ENCODE measurements at regions not wholly inside any gene's neighbourhood (a gene's known extent, or its start where the extent isn't known, plus 50 kb on each side); places are given as distances from the start of the nearest gene placed in this dataset.
"Not testable (repeated sequence)": the region's sequence is repeated elsewhere in the genome, so short reads cannot be mapped to it uniquely, and the experiment has no call there.

GRCh38 chr6:141969768-141970415, 162.8 kb upstream of the GJE1 start:
- WGBS, result 75% methylated on average over 19 of the region's 19 CpGs
- not testable (repeated sequence) for H3K9me3 ChIP-seq (ENCODE audit: insufficient read depth, low read depth, low read length)

DNA sequence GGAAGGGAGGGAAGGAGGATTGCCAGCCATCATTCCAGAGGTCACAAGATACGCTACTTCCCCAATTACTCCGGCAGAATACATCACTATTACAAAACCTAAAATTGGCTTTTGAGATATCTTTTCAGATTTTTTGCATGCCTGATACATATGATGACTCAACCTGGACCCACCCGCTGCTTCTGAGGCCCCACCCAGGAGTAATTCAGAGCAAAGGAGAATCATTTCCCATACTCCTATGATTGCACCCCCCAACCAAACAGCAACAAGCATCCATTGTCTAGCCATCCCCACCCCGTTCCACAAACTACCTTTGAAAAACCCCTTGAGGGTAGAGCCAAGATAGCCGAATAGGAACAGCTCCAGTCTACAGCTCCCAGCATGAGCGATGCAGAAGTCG, 163.5 kb upstream of the GJE1 start:
- H3K36me3 ChIP-seq (ENCODE audit: insufficient read depth, low read length), result no peaks in the 10 kb centered on the region
- no peak overlapping the region for H3K9ac ChIP-seq (ENCODE audit: low read depth, low read length)
- H3K4me1 ChIP-seq (ENCODE audit: insufficient read depth, low read length), result no peaks in the 10 kb centered on the region
- H3K9me3 ChIP-seq (ENCODE audit: insufficient read depth, low read depth, low read length), result no peaks in the 10 kb centered on the region
- H3K27ac ChIP-seq (ENCODE audit: low read depth, low read length), result no peak overlapping the region
- H3K27me3 ChIP-seq (ENCODE audit: insufficient read depth, low read length), result no peaks in the 10 kb centered on the region
- 94% methylated on average over 7 of the region's 7 CpGs for WGBS
- no peak overlapping the region for H3K4me3 ChIP-seq (ENCODE audit: low read length)

More at GRCh38 chr6:141969768-141970415, 162.8 kb upstream of the GJE1 start:
- H3K27ac ChIP-seq (ENCODE audit: low read depth, low read length); H3K27me3 ChIP-seq (ENCODE audit: insufficient read depth, low read length); H3K4me3 ChIP-seq (ENCODE audit: low read length); H3K36me3 ChIP-seq (ENCODE audit: insufficient read depth, low read length); H3K4me1 ChIP-seq (ENCODE audit: insufficient read depth, low read length); H3K9ac ChIP-seq (ENCODE audit: low read depth, low read length): not testable (repeated sequence)

DNA sequence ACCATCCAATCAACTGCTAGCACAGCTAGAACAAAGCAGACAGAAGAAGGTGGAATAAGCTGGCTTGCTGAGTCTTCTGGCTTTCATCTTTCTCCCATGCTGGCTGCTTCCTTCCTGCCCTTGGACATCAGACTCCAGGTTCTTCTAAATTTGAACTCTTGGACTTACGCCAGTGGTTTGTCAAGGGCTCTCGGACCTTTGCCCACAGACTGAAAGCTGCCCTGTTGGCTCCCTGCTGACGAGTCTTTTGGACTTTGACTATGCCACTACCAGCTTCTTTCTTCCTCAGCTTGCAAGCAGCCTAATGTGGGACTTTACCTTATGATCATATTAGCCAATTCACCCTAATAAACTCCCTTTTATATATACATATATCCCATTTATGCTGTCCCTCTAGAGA, 164.1 kb upstream of the GJE1 start:
- H3K4me1 ChIP-seq (ENCODE audit: insufficient read depth, low read length), result no peaks in the 10 kb centered on the region
- no peaks in the 10 kb centered on the region for H3K36me3 ChIP-seq (ENCODE audit: insufficient read depth, low read length)
- WGBS, result 94% methylated on average over 3 of the region's 3 CpGs
- no peak overlapping the region for H3K9ac ChIP-seq (ENCODE audit: low read depth, low read length)
- H3K9me3 ChIP-seq (ENCODE audit: insufficient read depth, low read depth, low read length), result no peaks in the 10 kb centered on the region
- H3K27me3 ChIP-seq (ENCODE audit: insufficient read depth, low read length), result no peaks in the 10 kb centered on the region
- no peak overlapping the region for H3K27ac ChIP-seq (ENCODE audit: low read depth, low read length)
- no peak overlapping the region for H3K4me3 ChIP-seq (ENCODE audit: low read length)

GRCh38 chr6:141965016-141965545, 167.6 kb upstream of the GJE1 start:
- Histone ChIP-seq H3K27ac (ENCODE audit: low read depth, low read length) (no peak overlapping the region; the same call in 1 of the 2 replicates), H3K4me3 (ENCODE audit: low read length) (no peak overlapping the region), H3K36me3 (ENCODE audit: insufficient read depth, low read length) (no peaks in the 10 kb centered on the region), H3K9ac (ENCODE audit: low read depth, low read length) (no peak overlapping the region), H3K9me3 (ENCODE audit: insufficient read depth, low read depth, low read length) (no peaks in the 10 kb centered on the region), H3K27me3 (ENCODE audit: insufficient read depth, low read length) (no peaks in the 10 kb centered on the region), H3K4me1 (ENCODE audit: insufficient read depth, low read length) (no peaks in the 10 kb centered on the region)
- 90% methylated on average over 2 of the region's 2 CpGs for WGBS

DNA sequence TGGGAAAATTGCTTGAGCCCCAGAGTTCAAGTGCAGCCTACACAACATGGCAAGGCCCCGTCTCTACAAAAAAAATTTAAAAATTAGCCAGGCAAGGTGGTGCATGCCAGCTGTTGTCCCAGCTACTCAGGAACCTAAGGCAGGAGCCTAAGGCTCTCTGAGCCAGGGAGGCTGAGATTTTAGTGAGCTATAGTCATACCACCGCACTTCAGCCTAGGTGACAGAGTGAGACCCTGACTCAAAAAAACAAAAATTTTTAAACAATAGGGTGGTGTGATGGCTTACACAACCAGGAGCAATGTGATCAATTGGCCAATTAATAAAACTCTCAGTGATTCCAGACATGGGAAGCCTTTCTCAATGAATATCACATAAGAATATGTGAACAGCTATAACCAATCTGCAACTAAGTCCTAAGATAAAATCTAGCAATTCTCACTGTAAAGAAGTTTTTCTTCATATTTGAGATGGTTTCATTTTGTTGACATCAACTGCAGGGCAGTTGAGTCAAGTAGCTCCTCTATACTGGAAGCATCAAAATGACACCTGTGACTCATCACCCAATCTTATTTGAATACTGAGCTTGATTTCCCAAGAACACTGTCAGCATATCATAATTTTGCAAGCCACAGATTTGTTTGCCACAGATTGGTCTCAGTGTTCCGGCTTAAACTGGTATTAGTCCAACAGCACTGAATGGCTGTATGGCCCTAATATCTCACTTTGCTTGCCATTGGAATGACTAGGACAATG, 169.0 kb upstream of the GJE1 start:
- Histone ChIP-seq H3K9me3 (ENCODE audit: insufficient read depth, low read depth, low read length) (no peaks in the 10 kb centered on the region), H3K9ac (ENCODE audit: low read depth, low read length) (no peak overlapping the region), H3K4me1 (ENCODE audit: insufficient read depth, low read length) (no peaks in the 10 kb centered on the region), H3K27ac (ENCODE audit: low read depth, low read length) (no peak overlapping the region), H3K36me3 (ENCODE audit: insufficient read depth, low read length) (no peaks in the 10 kb centered on the region), H3K4me3 (ENCODE audit: low read length) (no peak overlapping the region), H3K27me3 (ENCODE audit: insufficient read depth, low read length) (no peaks in the 10 kb centered on the region)
- 95% methylated on average over 3 of the region's 3 CpGs for WGBS

GRCh38 chr6:141957271-141957670, 175.5 kb upstream of the GJE1 start:
- WGBS, result 86% methylated on average over 3 of the region's 4 CpGs

GRCh38 chr6:141956868-141957267, 175.9 kb upstream of the GJE1 start:
- Histone ChIP-seq H3K27ac (ENCODE audit: low read depth, low read length) (no peak overlapping the region), H3K4me1 (ENCODE audit: insufficient read depth, low read length) (no peaks in the 10 kb centered on the region), H3K9ac (ENCODE audit: low read depth, low read length) (no peak overlapping the region), H3K36me3 (ENCODE audit: insufficient read depth, low read length) (no peaks in the 10 kb centered on the region; the same call in 1 of the 2 replicates), H3K27me3 (ENCODE audit: insufficient read depth, low read length) (no peaks in the 10 kb centered on the region), H3K9me3 (ENCODE audit: insufficient read depth, low read depth, low read length) (peaks cover 20% of the 10 kb centered on the region), H3K4me3 (ENCODE audit: low read length) (no peak overlapping the region)
- 93% methylated on average over 1 of the region's 1 CpG for WGBS

More at GRCh38 chr6:141957271-141957670, 175.5 kb upstream of the GJE1 start:
- Histone ChIP-seq H3K9me3 (ENCODE audit: insufficient read depth, low read depth, low read length) (peaks cover 20% of the 10 kb centered on the region), H3K36me3 (ENCODE audit: insufficient read depth, low read length) (no peaks in the 10 kb centered on the region; the same call in 1 of the 2 replicates), H3K4me1 (ENCODE audit: insufficient read depth, low read length) (no peaks in the 10 kb centered on the region), H3K27ac (ENCODE audit: low read depth, low read length) (no peak overlapping the region), H3K27me3 (ENCODE audit: insufficient read depth, low read length) (no peaks in the 10 kb centered on the region), H3K4me3 (ENCODE audit: low read length) (no peak overlapping the region), H3K9ac (ENCODE audit: low read depth, low read length) (no peak overlapping the region)

- Histone ChIP-seq H3K36me3 (ENCODE audit: insufficient read depth, low read length) (no peaks in the 10 kb centered on the region; the same call in 1 of the 2 replicates), H3K27ac (ENCODE audit: low read depth, low read length) (no peak overlapping the region), H3K9me3 (ENCODE audit: insufficient read depth, low read depth, low read length) (peaks cover 20% of the 10 kb centered on the region), H3K27me3 (ENCODE audit: insufficient read depth, low read length) (no peaks in the 10 kb centered on the region), H3K4me3 (ENCODE audit: low read length) (no peak overlapping the region), H3K9ac (ENCODE audit: low read depth, low read length) (no peak overlapping the region), H3K4me1 (ENCODE audit: insufficient read depth, low read length) (no peaks in the 10 kb centered on the region)
- WGBS, result 85% methylated on average over 3 of the region's 3 CpGs
Measured at GRCh38 chr6:141956046-141956761, 176.5 kb upstream of the GJE1 start.

- Histone ChIP-seq H3K9ac (ENCODE audit: low read depth, low read length) (no peak overlapping the region), H3K27me3 (ENCODE audit: insufficient read depth, low read length) (no peaks in the 10 kb centered on the region), H3K4me1 (ENCODE audit: insufficient read depth, low read length) (no peaks in the 10 kb centered on the region), H3K36me3 (ENCODE audit: insufficient read depth, low read length) (no peaks in the 10 kb centered on the region; the same call in 1 of the 2 replicates), H3K9me3 (ENCODE audit: insufficient read depth, low read depth, low read length) (peaks cover 20% of the 10 kb centered on the region), H3K27ac (ENCODE audit: low read depth, low read length) (no peak overlapping the region), H3K4me3 (ENCODE audit: low read length) (no peak overlapping the region)
Measured at GRCh38 chr6:141953072-141953471, 179.7 kb upstream of the GJE1 start.

- no peaks in the 10 kb centered on the region for H3K36me3 ChIP-seq (ENCODE audit: insufficient read depth, low read length)
- H3K27me3 ChIP-seq (ENCODE audit: insufficient read depth, low read length), result no peaks in the 10 kb centered on the region
- H3K27ac ChIP-seq (ENCODE audit: low read depth, low read length), result no peak overlapping the region
- WGBS, result 92% methylated on average over 1 of the region's 2 CpGs
- no peak overlapping the region for H3K4me3 ChIP-seq (ENCODE audit: low read length)
- no peaks in the 10 kb centered on the region for H3K4me1 ChIP-seq (ENCODE audit: insufficient read depth, low read length)
- no peak overlapping the region for H3K9ac ChIP-seq (ENCODE audit: low read depth, low read length)
- H3K9me3 ChIP-seq (ENCODE audit: insufficient read depth, low read depth, low read length), result no peaks in the 10 kb centered on the region
Measured at GRCh38 chr6:141946502-141946901, 186.2 kb upstream of the GJE1 start.

- Histone ChIP-seq H3K27ac (ENCODE audit: low read depth, low read length) (no peak overlapping the region), H3K4me3 (ENCODE audit: low read length) (no peak overlapping the region), H3K9me3 (ENCODE audit: insufficient read depth, low read depth, low read length) (0 out of 2 replicates have a peak, but pooled peaks cover 4% of the 10 kb centered on the region), H3K4me1 (ENCODE audit: insufficient read depth, low read length) (no peaks in the 10 kb centered on the region), H3K9ac (ENCODE audit: low read depth, low read length) (no peak overlapping the region), H3K36me3 (ENCODE audit: insufficient read depth, low read length) (no peaks in the 10 kb centered on the region), H3K27me3 (ENCODE audit: insufficient read depth, low read length) (no peaks in the 10 kb centered on the region)
- no CpG with 5 or more reads among the region's 1 CpG for WGBS
Measured at GRCh38 chr6:141938664-141939063, 194.1 kb upstream of the GJE1 start.
